DND-41 (cell line): ENCODE measurements at regions not wholly inside any gene's neighbourhood (a gene's known extent, or its start where the extent isn't known, plus 50 kb on each side); places are given as distances from the start of the nearest gene placed in this dataset.

Experiments
- ATAC-seq: fragments of 200-7000 bp; cut with Tn5 transposase; 3 replicates; pipeline ENCODE4 v1.9.1; 2021; ENCODE audit warnings: low read depth; ENCODE audit not compliant: insufficient read depth
- DNase-seq: peaks from one replicate; pipeline ENCODE4 v3.0.0-alpha.2; 2020
- H2AFZ ChIP-seq: 2 replicates; pipeline ENCODE4 v1.6.0; 2012; ENCODE audit warnings: low read depth, low read length
- H3K27ac ChIP-seq: 2 replicates; pipeline ENCODE4 v1.5.1; 2012; ENCODE audit warnings: low read length, inconsistent platforms
- H3K27me3 ChIP-seq: fragments of 200-600 bp; sonication (generic); 2 replicates; pipeline ENCODE4 v1.6.0; 2012; ENCODE audit warnings: low read length, mild to moderate bottlenecking, inconsistent platforms; ENCODE audit not compliant: insufficient read depth, poor library complexity
- H3K36me3 ChIP-seq: 2 replicates; pipeline ENCODE4 v1.5.1; 2012; ENCODE audit warnings: low read length, inconsistent platforms; ENCODE audit not compliant: insufficient read depth
- H3K4me1 ChIP-seq: 2 replicates; pipeline ENCODE4 v1.5.1; 2012; ENCODE audit warnings: mild to moderate bottlenecking, low read length; ENCODE audit not compliant: insufficient read depth
- H3K4me2 ChIP-seq: 2 replicates; pipeline ENCODE4 v1.6.0; 2012; ENCODE audit warnings: mild to moderate bottlenecking, moderate library complexity, low read length, inconsistent platforms; ENCODE audit not compliant: insufficient read depth
- H3K4me3 ChIP-seq, 2 experiments: fragments of 200-600 bp in 1 of 2; shearing (Covaris generic) in 1 of 2; 2 replicates each; pipeline ENCODE4 v1.5.1; 2012 to 2016; ENCODE audit warnings: inconsistent platforms in 2 of 2, low read length in 2 of 2, mild to moderate bottlenecking in 2 of 2, low read depth in 1 of 2, moderate library complexity in 1 of 2
- H3K79me2 ChIP-seq: 2 replicates; pipeline ENCODE4 v1.6.0; 2012; ENCODE audit warnings: low read length, inconsistent platforms; ENCODE audit not compliant: insufficient read depth
- H3K9ac ChIP-seq: 2 replicates; pipeline ENCODE4 v1.6.0; 2012; ENCODE audit warnings: low read depth, mild to moderate bottlenecking, inconsistent platforms, low read length, moderate library complexity
- H3K9me3 ChIP-seq: 2 replicates; pipeline ENCODE4 v1.5.1; 2012; ENCODE audit warnings: low read length, moderate library complexity, mild to moderate bottlenecking, inconsistent platforms; ENCODE audit not compliant: insufficient read depth, severe bottlenecking
- H4K20me1 ChIP-seq: 2 replicates; pipeline ENCODE4 v1.6.0; 2012; ENCODE audit warnings: low read length; ENCODE audit not compliant: insufficient read depth
- EZH2 ChIP-seq: IDR thresholded peaks from 3 replicates; pipeline ENCODE4 v1.6.1; 2012; ENCODE audit warnings: borderline replicate concordance, low read depth, mild to moderate bottlenecking, moderate library complexity, low read length, inconsistent platforms; ENCODE audit not compliant: severe bottlenecking
- TF ChIP-seq, protein P1 (sequence below): IDR thresholded peaks from 2 replicates; pipeline ENCODE4 v1.5.1; 2012; ENCODE audit warnings: borderline replicate concordance, low read length, moderate library complexity, mild to moderate bottlenecking; ENCODE audit not compliant: poor library complexity, severe bottlenecking; ENCODE audit errors: extremely low read depth

GRCh38 chr2:215660687-215661086, 224.8 kb upstream of the FN1 start:
- Histone ChIP-seq H3K36me3 (no peaks in the 10 kb centered on the region), H3K27me3 (peaks cover 4% of the 10 kb centered on the region), H3K9ac (no peak overlapping the region), H2AFZ (no peak overlapping the region), H3K9me3 (no peaks in the 10 kb centered on the region), H3K79me2 (no peaks in the 10 kb centered on the region), H4K20me1 (no peaks in the 10 kb centered on the region), H3K4me1 (no peaks in the 10 kb centered on the region), H3K27ac (no peak overlapping the region), H3K4me2 (no peak overlapping the region), H3K4me3 (no peak overlapping the region)
- TF ChIP-seq, protein P1, sequence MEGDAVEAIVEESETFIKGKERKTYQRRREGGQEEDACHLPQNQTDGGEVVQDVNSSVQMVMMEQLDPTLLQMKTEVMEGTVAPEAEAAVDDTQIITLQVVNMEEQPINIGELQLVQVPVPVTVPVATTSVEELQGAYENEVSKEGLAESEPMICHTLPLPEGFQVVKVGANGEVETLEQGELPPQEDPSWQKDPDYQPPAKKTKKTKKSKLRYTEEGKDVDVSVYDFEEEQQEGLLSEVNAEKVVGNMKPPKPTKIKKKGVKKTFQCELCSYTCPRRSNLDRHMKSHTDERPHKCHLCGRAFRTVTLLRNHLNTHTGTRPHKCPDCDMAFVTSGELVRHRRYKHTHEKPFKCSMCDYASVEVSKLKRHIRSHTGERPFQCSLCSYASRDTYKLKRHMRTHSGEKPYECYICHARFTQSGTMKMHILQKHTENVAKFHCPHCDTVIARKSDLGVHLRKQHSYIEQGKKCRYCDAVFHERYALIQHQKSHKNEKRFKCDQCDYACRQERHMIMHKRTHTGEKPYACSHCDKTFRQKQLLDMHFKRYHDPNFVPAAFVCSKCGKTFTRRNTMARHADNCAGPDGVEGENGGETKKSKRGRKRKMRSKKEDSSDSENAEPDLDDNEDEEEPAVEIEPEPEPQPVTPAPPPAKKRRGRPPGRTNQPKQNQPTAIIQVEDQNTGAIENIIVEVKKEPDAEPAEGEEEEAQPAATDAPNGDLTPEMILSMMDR = no peak
- TF ChIP-seq EZH2 = no peak
- no peak for DNase-seq
- no peak for ATAC-seq

DNA sequence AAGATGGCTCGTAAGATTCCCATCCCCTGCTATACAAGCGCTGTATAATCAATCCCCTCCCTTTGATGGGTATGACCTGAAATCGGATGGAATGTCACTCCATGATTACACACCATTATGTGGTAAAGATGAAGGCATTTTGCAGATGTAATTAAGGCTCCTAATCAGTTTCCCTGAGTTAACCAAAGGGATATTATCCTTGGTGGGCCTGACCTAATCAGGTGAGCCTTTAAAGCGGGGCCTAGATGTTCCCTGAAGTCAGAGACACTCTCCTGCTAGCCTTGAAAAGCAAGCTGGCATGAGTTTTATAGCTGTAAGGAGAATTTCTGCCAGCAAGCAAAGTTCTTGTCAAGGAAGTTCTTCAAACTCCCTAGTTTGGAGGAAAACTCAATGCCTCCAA, 223.8 kb upstream of the FN1 start:
- no peaks in the 10 kb centered on the region for H3K9me3 ChIP-seq
- no peak overlapping the region for H3K27ac ChIP-seq
- H3K4me2 ChIP-seq = no peak overlapping the region
- H2AFZ ChIP-seq = no peak overlapping the region
- H3K36me3 ChIP-seq = no peaks in the 10 kb centered on the region
- H3K9ac ChIP-seq = no peak overlapping the region
- TF ChIP-seq EZH2 = no peak
- TF ChIP-seq, protein P1 = no peak
- H4K20me1 ChIP-seq = no peaks in the 10 kb centered on the region
- H3K27me3 ChIP-seq = peaks cover 4% of the 10 kb centered on the region
- no peak for DNase-seq
- no peaks in the 10 kb centered on the region for H3K4me1 ChIP-seq
- no peak overlapping the region for H3K4me3 ChIP-seq
- no peak for ATAC-seq
- H3K79me2 ChIP-seq = no peaks in the 10 kb centered on the region

- no peak for ATAC-seq
- no peak for DNase-seq
- H3K9me3 ChIP-seq = no peaks in the 10 kb centered on the region
- H3K9ac ChIP-seq = no peak overlapping the region
- no peak overlapping the region for H3K27ac ChIP-seq
- H3K79me2 ChIP-seq = no peaks in the 10 kb centered on the region
- no peak overlapping the region for H3K4me3 ChIP-seq
- no peak overlapping the region for H3K4me2 ChIP-seq
- no peaks in the 10 kb centered on the region for H3K36me3 ChIP-seq
- H3K4me1 ChIP-seq = no peaks in the 10 kb centered on the region
- no peak overlapping the region for H2AFZ ChIP-seq
- peaks cover 4% of the 10 kb centered on the region for H3K27me3 ChIP-seq
- H4K20me1 ChIP-seq = no peaks in the 10 kb centered on the region
- no peak for TF ChIP-seq EZH2
- TF ChIP-seq, protein P1 = no peak
Observed at GRCh38 chr2:215658635-215659305, 222.9 kb upstream of the FN1 start.

DNA sequence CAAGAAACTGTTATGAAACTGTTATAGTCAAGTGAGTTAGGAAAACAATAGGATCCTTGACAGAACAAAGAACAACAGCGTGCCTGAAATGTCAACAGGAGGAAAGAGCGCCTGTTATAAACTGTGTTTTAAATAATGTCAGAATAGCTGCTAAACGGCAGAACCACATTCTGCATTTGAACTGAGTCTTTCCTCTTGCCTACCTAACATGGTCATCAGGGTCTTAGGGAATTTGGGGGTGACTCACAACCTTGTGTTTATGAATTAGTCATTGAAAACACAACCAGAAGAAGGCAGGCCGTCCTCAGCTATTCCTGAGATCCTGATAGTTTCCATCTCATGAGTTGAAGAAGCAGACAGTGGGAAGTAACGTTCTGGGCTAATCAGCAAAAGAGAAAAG, 222.0 kb upstream of the FN1 start:
- Histone ChIP-seq H3K9me3 (no peaks in the 10 kb centered on the region), H2AFZ (no peak overlapping the region), H3K79me2 (no peaks in the 10 kb centered on the region), H3K27ac (no peak overlapping the region), H3K36me3 (no peaks in the 10 kb centered on the region), H3K4me1 (no peaks in the 10 kb centered on the region), H3K27me3 (peaks cover 4% of the 10 kb centered on the region), H3K4me3 (no peak overlapping the region), H3K4me2 (no peak overlapping the region), H4K20me1 (no peaks in the 10 kb centered on the region), H3K9ac (no peak overlapping the region)
- TF ChIP-seq, protein P1 = no peak
- TF ChIP-seq EZH2 = no peak
- DNase-seq (no peak), ATAC-seq (no peak)
